ENCODE measurements at regions not wholly inside any gene's neighbourhood (a gene's known extent, or its start where the extent isn't known, plus 50 kb on each side); places are given as distances from the start of the nearest gene placed in this dataset.

DNA sequence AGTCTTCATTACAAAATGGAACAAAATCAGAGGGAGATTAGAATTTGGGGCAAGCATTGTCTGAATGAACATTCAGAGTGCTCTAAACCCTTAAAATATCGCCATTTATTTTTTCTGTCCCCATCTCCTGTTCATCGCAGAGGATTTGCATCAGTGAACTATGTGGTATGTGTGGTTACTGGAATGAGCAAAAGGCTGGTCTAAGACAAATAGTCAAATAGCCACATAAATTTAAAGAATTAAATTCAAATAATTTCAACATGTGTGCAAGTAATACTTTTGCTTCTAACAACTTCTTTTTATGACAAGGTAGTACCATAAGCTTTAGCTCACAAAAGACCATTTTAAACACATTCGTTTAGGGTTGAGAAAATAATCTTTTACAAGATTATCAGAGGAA lies 82.6 kb upstream of the ST8SIA3 start (continued):
- TF ChIP-seq TGIF2 (CRISPR knock-in tag; IDR thresholded peaks at IDR 0.05) (no peak), ZNF561 (CRISPR knock-in tag; conservative IDR thresholded peaks at IDR 0.05) (no peak), XRCC5 (IDR thresholded peaks at IDR 0.05; ENCODE audit: low read depth, low read length) (no peak)

DNA sequence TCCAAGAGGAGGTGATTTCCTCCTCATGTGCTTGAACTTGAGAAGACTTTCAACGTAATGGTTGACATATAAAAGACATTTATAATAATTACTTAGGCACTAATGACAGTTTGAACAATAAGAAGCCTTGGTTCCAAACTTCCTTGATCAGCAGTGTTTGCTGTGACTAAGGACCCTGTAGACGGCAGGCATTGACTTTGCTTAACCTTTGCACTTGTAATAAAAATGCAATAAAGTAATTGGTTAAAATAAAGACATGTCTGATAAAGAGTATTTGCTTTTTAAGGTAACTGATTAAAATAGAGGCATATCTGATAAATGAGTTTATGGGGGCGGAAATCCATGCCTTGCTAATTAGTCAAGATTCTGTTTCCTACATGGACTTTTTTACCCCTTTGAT lies 82.2 kb upstream of the ST8SIA3 start:
- H3K27me3 ChIP-seq (ENCODE audit: control insufficient read depth in 2 of 2, insufficient read depth in 2 of 2, low read length in 2 of 2): no peaks in the 10 kb centered on the region
- no TSS peak for BruUV-seq (replicated peaks)
- H3K4me1 ChIP-seq (replicated peaks in 1 of 2; ENCODE audit: control insufficient read depth in 2 of 2, insufficient read depth in 2 of 2, low read length in 2 of 2): no peaks in the 10 kb centered on the region
- POLR2A ChIA-PET: no interaction called here
- CTCF ChIA-PET (ENCODE audit: low intra/inter-chr PET ratio): no interaction called here
- H3K4me3 ChIP-seq: no peak overlapping the region
- H4K20me1 ChIP-seq (replicated peaks; ENCODE audit: control insufficient read depth, insufficient read depth, low read length): no peaks in the 10 kb centered on the region
- ATAC-seq (no peak), FAIRE-seq (no peak), DNase-seq (ENCODE audit: extremely low read depth in 1 of 4, low spot score in 3 of 4) (no peak)
- H3K9ac ChIP-seq (ENCODE audit: insufficient read depth in 1 of 2, low read depth in 2 of 2, low read length in 2 of 2): no peak overlapping the region
- no peak overlapping the region for H3K4me2 ChIP-seq (ENCODE audit: insufficient read depth, low read length)
- in situ Hi-C loops (cut with MboI) (no loop called here), intact Hi-C loops (cut with micrococcal nuclease) (no loop called here)
- no peaks in the 10 kb centered on the region for H3K36me3 ChIP-seq (ENCODE audit: control insufficient read depth, insufficient read depth, low read length)
- no peak overlapping the region for H3K27ac ChIP-seq (ENCODE audit: extremely low read depth, low read depth, low read length)
- no peaks in the 10 kb centered on the region for H3K9me1 ChIP-seq (ENCODE audit: control insufficient read depth, insufficient read depth, low read length)
- H2AFZ ChIP-seq (ENCODE audit: low read depth, low read length): no peak overlapping the region
- no peak for TF ChIP-seq ZBTB8A (IDR thresholded peaks at IDR 0.05; ENCODE audit: partially characterized antibody)
- TF ChIP-seq CREM (IDR thresholded peaks at IDR 0.05; ENCODE audit: low read depth): no peak
- TF ChIP-seq PPARD (CRISPR knock-in tag; IDR thresholded peaks at IDR 0.05): no peak
- no peak for TF ChIP-seq GABPB2 (CRISPR knock-in tag; conservative IDR thresholded peaks at IDR 0.05)
- TF ChIP-seq ZNF830 (CRISPR knock-in tag; IDR thresholded peaks at IDR 0.05): no peak
- TF ChIP-seq, protein P1, sequence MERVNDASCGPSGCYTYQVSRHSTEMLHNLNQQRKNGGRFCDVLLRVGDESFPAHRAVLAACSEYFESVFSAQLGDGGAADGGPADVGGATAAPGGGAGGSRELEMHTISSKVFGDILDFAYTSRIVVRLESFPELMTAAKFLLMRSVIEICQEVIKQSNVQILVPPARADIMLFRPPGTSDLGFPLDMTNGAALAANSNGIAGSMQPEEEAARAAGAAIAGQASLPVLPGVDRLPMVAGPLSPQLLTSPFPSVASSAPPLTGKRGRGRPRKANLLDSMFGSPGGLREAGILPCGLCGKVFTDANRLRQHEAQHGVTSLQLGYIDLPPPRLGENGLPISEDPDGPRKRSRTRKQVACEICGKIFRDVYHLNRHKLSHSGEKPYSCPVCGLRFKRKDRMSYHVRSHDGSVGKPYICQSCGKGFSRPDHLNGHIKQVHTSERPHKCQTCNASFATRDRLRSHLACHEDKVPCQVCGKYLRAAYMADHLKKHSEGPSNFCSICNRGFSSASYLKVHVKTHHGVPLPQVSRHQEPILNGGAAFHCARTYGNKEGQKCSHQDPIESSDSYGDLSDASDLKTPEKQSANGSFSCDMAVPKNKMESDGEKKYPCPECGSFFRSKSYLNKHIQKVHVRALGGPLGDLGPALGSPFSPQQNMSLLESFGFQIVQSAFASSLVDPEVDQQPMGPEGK (CRISPR knock-in tag; IDR thresholded peaks at IDR 0.05; ENCODE audit: borderline replicate concordance): no peak
- TF ChIP-seq ZNF696 (CRISPR knock-in tag; conservative IDR thresholded peaks at IDR 0.05): no peak
- no peaks in the 10 kb centered on the region for H3K9me3 ChIP-seq (replicated peaks; ENCODE audit: control insufficient read depth, insufficient read depth, low read depth, low read length)
- no peaks in the 10 kb centered on the region for H3K79me2 ChIP-seq (ENCODE audit: control insufficient read depth, insufficient read depth, low read length)
- WGBS (ENCODE audit: insufficient coverage, low coverage, missing lambda C conversion rate): 0% methylated on average over 3 of the region's 3 CpGs
